Esophagus muscularis mucosa (tissue), 3 donors: ENCODE measurements at regions not wholly inside any gene's neighbourhood (a gene's known extent, or its start where the extent isn't known, plus 50 kb on each side); places are given as distances from the start of the nearest gene placed in this dataset.

ENCODE experiments used
- CTCF ChIP-seq, 3 experiments: fragments of 200-600 bp in 2 of 3; fragments of 450-650 bp in 1 of 3; sonication (generic) in 2 of 3; IDR thresholded peaks; one replicate each; pipeline ENCODE4 v1.5.1; 2017 to 2019; ENCODE audit warnings: antibody characterized with exemption in 3 of 3, mild to moderate bottlenecking in 2 of 3, moderate library complexity in 1 of 3
- EP300 ChIP-seq: sonication (generic); formaldehyde crosslinking; IDR thresholded peaks from one replicate; pipeline ENCODE4 v1.6.1; 2017; ENCODE audit warnings: antibody characterized with exemption

DNA sequence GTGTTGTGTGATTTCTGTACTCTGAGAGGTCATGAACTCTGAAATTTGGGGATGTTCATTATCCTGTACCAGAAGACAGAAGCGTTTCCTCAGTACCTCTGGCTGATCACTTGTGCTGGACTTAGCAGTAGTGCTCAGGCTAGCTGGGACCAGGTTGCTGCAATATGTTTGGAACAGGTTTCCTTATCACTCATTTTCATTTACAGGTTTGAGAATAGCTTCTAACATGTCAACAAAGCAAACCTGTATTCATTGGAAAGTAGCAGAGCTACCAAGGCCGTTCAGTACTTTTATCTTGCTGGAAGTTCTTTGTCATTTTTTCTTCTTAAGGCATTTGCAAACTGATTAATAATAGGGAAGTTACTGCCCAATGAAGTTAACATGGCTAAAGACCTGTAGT is 242.9 kb upstream of the ANKRD50 start:
- TF ChIP-seq CTCF (IDR thresholded peaks at IDR 0.05): no peak
- no peak for TF ChIP-seq EP300
